ENCODE measurements at regions not wholly inside any gene's neighbourhood (a gene's known extent, or its start where the extent isn't known, plus 50 kb on each side); places are given as distances from the start of the nearest gene placed in this dataset.

DNA sequence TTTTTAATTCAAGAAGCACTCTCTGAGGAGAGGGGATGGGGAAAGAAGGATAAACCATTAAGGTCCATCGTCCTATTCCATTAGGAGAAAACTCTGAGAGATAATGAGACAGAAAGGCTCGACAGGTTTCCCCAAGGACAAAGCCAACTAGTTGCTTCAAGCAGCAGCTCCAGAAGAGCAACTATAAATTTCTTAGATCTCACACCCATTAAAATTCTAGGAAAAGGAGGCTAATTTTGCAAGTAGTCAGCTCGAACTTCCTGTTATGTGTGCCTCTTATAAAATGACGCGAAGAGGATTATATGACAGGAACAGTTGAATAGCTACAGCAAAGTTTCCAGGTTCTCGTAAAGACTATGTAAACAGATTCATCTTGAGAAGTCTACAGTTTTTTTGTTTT, 52.0 kb upstream of the ST8SIA6 start:
- H3K9me2 ChIP-seq (ENCODE audit: insufficient read depth): no peaks in the 10 kb centered on the region
- intact Hi-C loops (cut with micrococcal nuclease): no loop called here
- TF ChIP-seq POLR2AphosphoS5 (IDR thresholded peaks at IDR 0.05; ENCODE audit: low read depth, low read length): no peak
- TF ChIP-seq ELF1 (IDR thresholded peaks at IDR 0.05; ENCODE audit: borderline replicate concordance, low read depth): no peak
- TF ChIP-seq RAD21 (IDR thresholded peaks at IDR 0.05; ENCODE audit: low read depth): no peak
- no peak for TF ChIP-seq CEBPB (IDR thresholded peaks at IDR 0.05; ENCODE audit: low read depth)
- TF ChIP-seq TCF7L2 (IDR thresholded peaks at IDR 0.05; ENCODE audit: borderline replicate concordance, extremely low read depth, insufficient read depth, insufficient read length): no peak
- no peak for TF ChIP-seq EZH2 (IDR thresholded peaks at IDR 0.05)
- TF ChIP-seq POLR2A (IDR thresholded peaks at IDR 0.05; ENCODE audit: borderline replicate concordance, extremely low read depth, insufficient read depth, insufficient read length): no peak
- TF ChIP-seq EGR1 (IDR thresholded peaks at IDR 0.05; ENCODE audit: low read depth): no peak
- TF ChIP-seq JUND (IDR thresholded peaks at IDR 0.05): no peak
- no peak for TF ChIP-seq SP1 (IDR thresholded peaks at IDR 0.05; ENCODE audit: low read depth)
- TF ChIP-seq YY1 (IDR thresholded peaks at IDR 0.05; ENCODE audit: extremely low read depth, insufficient replicate concordance, low read depth, low read length): no peak
- TF ChIP-seq EZH2phosphoT487 (IDR thresholded peaks at IDR 0.05; ENCODE audit: borderline replicate concordance): no peak
- TF ChIP-seq SRF (IDR thresholded peaks at IDR 0.05; ENCODE audit: low read depth): no peak
- no peak for TF ChIP-seq CTCF (IDR thresholded peaks at IDR 0.05 in 2 of 3, conservative IDR thresholded peaks at IDR 0.05 in 1 of 3; ENCODE audit: borderline replicate concordance in 1 of 3, insufficient read depth in 1 of 3, low read depth in 2 of 3, low read length in 2 of 3)
- no peak for TF ChIP-seq FOSL1 (IDR thresholded peaks at IDR 0.05; ENCODE audit: low read depth)
- TF ChIP-seq CBX3 (IDR thresholded peaks at IDR 0.05; ENCODE audit: low read depth): no peak
- no peak for TF ChIP-seq SIN3A (IDR thresholded peaks at IDR 0.05; ENCODE audit: low read depth)
- no peak for TF ChIP-seq ZBTB33 (IDR thresholded peaks at IDR 0.05; ENCODE audit: extremely low read depth, insufficient replicate concordance, low read length)
- TF ChIP-seq, protein P1, sequence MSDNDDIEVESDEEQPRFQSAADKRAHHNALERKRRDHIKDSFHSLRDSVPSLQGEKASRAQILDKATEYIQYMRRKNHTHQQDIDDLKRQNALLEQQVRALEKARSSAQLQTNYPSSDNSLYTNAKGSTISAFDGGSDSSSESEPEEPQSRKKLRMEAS (IDR thresholded peaks at IDR 0.05): no peak
- no peaks in the 10 kb centered on the region for H3K79me2 ChIP-seq (ENCODE audit: insufficient read depth, low read length)
- no peaks in the 10 kb centered on the region for H3K9me3 ChIP-seq (ENCODE audit: control insufficient read depth in 1 of 2, insufficient read depth in 1 of 2, low read depth in 1 of 2, low read length in 2 of 2)
- no peak overlapping the region for H3K27ac ChIP-seq (ENCODE audit: low read depth, low read length)
- RAD21 ChIA-PET (ENCODE audit: low non-redundant PET in 1 of 2, low total read pairs in 2 of 2, uncharacterized antibody in 2 of 2, unreplicated experiment in 2 of 2): no interaction called here
- no peak overlapping the region for H2AFZ ChIP-seq (ENCODE audit: low read depth, low read length, poor library complexity, severe bottlenecking)
- DNase-seq (ENCODE audit: low read depth, low spot score): no peak
- no peak overlapping the region for H3K9ac ChIP-seq (ENCODE audit: low read length)
- H3K36me3 ChIP-seq (ENCODE audit: control insufficient read depth in 1 of 2, insufficient read depth in 2 of 2, low read length in 2 of 2): no peaks in the 10 kb centered on the region
- no peaks in the 10 kb centered on the region for H4K20me1 ChIP-seq (ENCODE audit: insufficient read depth)
- BruUV-seq (replicated peaks): no TSS peak
- H3K4me2 ChIP-seq (ENCODE audit: low read length): no peak overlapping the region
- H3K4me3 ChIP-seq (replicated peaks in 1 of 2; ENCODE audit: low read depth in 1 of 2, low read length in 2 of 2): no peak overlapping the region
- H3K27me3 ChIP-seq (ENCODE audit: insufficient read depth, low read length): no peaks in the 10 kb centered on the region
- POLR2A ChIA-PET: no interaction called here
- ATAC-seq: no peak
- CTCF ChIA-PET: no interaction called here
- peaks cover 11 to 29% of the 10 kb centered on the region in 2 experiments for H3K4me1 ChIP-seq (ENCODE audit: control insufficient read depth in 1 of 2, insufficient read depth in 2 of 2, low read length in 2 of 2)
